Activated CD4-positive, alpha-beta memory T cell treated with anti-CD3 and anti-CD28 coated beads, Interleukin-2, amount 10 ng/mL, durations not matched to agents 7 days and 5 days (primary cell): ENCODE measurements at regions not wholly inside any gene's neighbourhood (a gene's known extent, or its start where the extent isn't known, plus 50 kb on each side); places are given as distances from the start of the nearest gene placed in this dataset.
"Not testable (repeated sequence)": the region's sequence is repeated elsewhere in the genome, so short reads cannot be mapped to it uniquely, and the experiment has no call there.

Experiments
- CTCF ChIA-PET: fragments of 350-600 bp; sonication (Branson Sonifier 250); formaldehyde crosslinking; loops from one replicate; lab custom pipeline; 2021; ENCODE audit warnings: antibody characterized with exemption, inconsistent platforms; lab: Charles Lee
- POLR2A ChIA-PET: fragments of 350-600 bp; sonication (Branson Sonifier 250); formaldehyde crosslinking; loops from one replicate; lab custom pipeline; 2021; ENCODE audit warnings: antibody characterized with exemption; lab: Charles Lee
- DNase-seq: peaks from one replicate; pipeline ENCODE4 v3.0.0-alpha.2; 2020
- H3K27ac Mint-ChIP-seq: one replicate; pipeline ENCODE4 v1.8.0; 2021; ENCODE audit warnings: mild to moderate bottlenecking, mixed read lengths
- H3K27me3 Mint-ChIP-seq: one replicate; pipeline ENCODE4 v1.8.0; 2021; ENCODE audit warnings: mixed read lengths
- H3K36me3 Mint-ChIP-seq: one replicate; pipeline ENCODE4 v1.8.0; 2021; ENCODE audit warnings: low read depth, mixed read lengths
- H3K4me1 Mint-ChIP-seq: one replicate; pipeline ENCODE4 v1.8.0; 2021; ENCODE audit warnings: mixed read lengths
- H3K4me3 Mint-ChIP-seq: one replicate; pipeline ENCODE4 v1.8.0; 2021; ENCODE audit warnings: mild to moderate bottlenecking, mixed read lengths
- H3K9me3 Mint-ChIP-seq: one replicate; pipeline ENCODE4 v1.8.0; 2021; ENCODE audit warnings: mixed read lengths

DNA sequence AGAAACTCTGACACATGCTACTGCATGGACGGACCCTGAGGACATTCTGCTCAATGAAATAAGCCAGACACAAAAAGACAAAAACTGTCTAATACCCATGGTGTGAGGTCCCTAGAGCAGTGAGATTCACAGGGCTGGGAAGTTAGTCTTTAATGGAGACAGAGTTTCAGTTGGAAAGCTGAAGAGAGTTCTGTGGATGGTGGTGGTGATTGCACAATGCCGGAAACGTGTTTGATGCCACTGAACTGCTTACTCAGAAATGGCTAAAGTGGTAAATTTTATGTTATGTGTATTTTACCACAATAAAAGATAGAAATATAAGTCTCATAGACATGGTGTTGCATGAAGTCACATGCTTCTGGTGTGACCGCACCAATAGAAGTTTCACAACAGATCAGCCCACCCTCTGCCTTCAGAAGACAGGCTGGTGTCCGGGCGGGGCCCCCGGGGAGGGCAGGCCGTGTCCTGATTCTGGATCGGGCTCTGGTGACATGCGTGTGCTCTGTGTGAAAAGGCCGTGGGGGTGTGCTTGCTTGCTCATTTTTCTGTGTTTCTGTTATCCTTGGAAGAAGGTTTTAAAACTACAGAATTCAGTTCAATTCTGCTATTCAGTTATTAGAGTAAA lies 108.5 kb upstream of the ZNF469 start:
- H3K27ac Mint-ChIP-seq, DNase-seq, POLR2A ChIA-PET, H3K4me3 Mint-ChIP-seq, H3K4me1 Mint-ChIP-seq, CTCF ChIA-PET, H3K27me3 Mint-ChIP-seq, H3K36me3 Mint-ChIP-seq: not testable (repeated sequence)
- H3K9me3 Mint-ChIP-seq, result peaks cover 10% of the 10 kb centered on the region

DNA sequence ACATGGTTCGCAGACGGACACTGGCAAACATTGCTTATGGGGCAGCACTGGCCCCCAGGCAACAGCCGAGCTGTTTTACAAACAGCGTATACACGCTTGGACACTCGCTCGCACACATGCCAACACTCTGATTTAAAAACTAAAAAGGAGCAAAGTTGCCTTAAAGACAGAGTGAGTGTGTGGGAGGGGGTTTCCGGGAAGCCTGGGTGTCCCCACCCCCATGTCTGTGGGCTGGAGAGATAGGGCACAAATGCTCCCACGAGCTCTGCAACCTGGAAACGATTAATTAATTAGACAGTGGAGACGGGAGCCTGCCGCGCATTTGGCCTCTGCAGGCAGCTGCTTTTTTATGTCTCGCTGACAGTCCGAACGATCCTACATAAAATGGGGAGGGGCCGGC lies 107.9 kb upstream of the ZNF469 start:
- Mint-ChIP-seq H3K27ac (no peak overlapping the region), H3K36me3 (no peaks in the 10 kb centered on the region), H3K9me3 (peaks cover 10% of the 10 kb centered on the region), H3K27me3 (no peaks in the 10 kb centered on the region), H3K4me3 (no peak overlapping the region), H3K4me1 (no peaks in the 10 kb centered on the region)
- no peak for DNase-seq
- CTCF ChIA-PET, result no interaction called here
- POLR2A ChIA-PET, result no interaction called here

DNA sequence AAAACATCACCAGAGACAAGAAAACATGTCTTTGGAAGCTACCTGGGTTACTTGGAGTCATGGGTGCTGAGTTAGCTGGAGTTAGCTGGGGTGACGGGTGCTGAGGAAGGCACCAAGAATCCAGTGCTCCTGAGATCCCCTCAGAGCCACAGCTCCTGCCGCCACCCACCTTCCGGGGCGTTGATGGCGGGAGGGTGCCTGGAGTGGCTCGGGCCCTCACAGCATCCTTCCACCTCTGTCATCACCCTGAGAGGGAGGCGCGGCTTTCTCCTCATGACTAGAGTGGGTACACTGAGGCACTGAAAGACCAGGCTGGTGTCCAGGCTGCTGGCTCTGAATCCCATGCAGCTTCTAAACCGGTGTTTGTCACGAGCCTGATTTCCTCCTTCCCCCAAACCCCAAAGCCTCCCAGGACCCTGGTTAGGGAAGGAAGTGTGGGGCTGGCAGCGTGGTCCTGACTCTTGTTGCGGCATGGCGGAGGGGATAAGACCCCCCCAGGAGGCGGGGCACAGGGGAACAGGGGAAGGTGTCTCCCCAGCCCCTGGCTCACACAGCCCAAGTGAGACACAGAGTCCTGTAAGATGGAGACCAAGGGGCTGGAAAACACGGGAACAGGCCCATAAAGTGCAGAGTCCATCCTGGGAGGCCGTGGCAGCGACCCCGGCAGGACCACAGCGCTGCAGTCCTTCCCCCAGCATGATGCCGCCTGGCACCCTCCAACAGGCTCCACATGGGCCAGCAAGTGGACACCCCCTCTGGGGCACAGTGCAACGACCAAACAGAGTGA lies 107.2 kb upstream of the ZNF469 start:
- DNase-seq, H3K36me3 Mint-ChIP-seq, POLR2A ChIA-PET, H3K4me3 Mint-ChIP-seq, CTCF ChIA-PET, H3K4me1 Mint-ChIP-seq, H3K27ac Mint-ChIP-seq, H3K27me3 Mint-ChIP-seq: not testable (repeated sequence)
- H3K9me3 Mint-ChIP-seq, result peaks cover 10% of the 10 kb centered on the region

DNA sequence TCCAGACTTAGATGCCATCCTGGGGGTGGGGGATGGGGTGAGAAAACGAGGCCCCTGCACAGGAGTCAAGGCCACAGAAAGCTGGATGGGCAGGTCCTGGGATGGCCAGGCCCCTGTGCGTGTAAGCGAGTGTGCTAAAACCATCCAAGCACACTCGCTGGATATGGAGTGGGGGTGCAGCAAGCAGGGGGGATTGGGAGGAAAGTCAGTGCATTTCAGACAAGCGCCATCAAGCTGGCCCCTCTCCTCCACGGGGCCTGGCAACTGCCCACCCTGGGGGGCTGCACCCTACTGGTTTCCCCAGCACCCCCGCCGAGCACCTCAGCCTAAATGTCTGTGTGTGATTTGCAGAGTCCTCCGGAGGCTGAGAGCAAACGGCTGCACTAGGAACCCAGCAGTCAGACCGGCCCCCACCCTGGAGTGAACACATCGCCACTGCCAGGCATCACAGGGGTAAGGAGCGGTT lies 106.6 kb upstream of the ZNF469 start:
- H3K9me3 Mint-ChIP-seq, result peaks cover 10% of the 10 kb centered on the region
- H3K27ac Mint-ChIP-seq, H3K27me3 Mint-ChIP-seq, H3K4me1 Mint-ChIP-seq, CTCF ChIA-PET, H3K36me3 Mint-ChIP-seq, POLR2A ChIA-PET, DNase-seq, H3K4me3 Mint-ChIP-seq: not testable (repeated sequence)

DNA sequence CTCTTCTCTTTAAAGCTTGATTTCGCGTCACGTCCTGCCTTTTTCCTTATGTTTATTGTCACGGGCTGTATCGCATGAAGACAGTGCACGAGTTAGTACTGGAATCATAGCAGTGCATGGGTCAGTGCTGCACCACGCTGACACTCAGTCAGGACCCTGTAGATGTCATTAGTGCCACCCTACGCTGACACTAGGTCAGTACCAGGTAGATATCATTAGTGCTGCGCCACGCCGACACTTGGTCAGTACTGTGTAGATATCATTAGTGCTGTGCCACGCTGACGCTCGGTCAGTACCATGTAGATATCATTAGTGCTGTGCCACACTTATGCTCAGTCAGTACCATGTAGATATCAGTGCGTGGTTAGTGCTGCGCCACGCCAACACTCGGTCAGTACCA lies 106.2 kb upstream of the ZNF469 start:
- DNase-seq, result no peak
- Mint-ChIP-seq H3K36me3 (no peaks in the 10 kb centered on the region), H3K4me1 (no peaks in the 10 kb centered on the region), H3K9me3 (peaks cover 10% of the 10 kb centered on the region), H3K4me3 (no peak overlapping the region), H3K27ac (no peak overlapping the region), H3K27me3 (no peaks in the 10 kb centered on the region)
- POLR2A ChIA-PET, result no interaction called here
- CTCF ChIA-PET, result no interaction called here

DNA sequence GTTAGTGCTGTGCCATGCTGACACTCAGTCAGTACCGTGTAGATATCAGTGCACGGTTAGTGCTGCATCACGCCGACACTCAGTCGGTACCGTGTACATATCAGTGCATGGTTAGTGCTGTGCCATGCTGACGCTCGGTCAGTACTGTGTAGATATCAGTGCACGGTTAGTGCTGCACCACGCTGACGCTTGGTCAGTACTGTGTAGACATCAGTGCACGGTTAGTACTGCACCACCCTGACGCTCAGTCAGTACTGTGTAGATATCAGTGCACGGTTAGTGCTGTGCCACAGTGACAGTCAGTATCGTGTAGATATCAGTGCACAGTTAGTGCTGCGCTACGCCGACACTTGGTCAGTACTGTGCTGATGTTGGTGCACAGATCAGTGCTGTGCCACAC lies 102.8 kb upstream of the ZNF469 start:
- CTCF ChIA-PET, result no interaction called here

DNA sequence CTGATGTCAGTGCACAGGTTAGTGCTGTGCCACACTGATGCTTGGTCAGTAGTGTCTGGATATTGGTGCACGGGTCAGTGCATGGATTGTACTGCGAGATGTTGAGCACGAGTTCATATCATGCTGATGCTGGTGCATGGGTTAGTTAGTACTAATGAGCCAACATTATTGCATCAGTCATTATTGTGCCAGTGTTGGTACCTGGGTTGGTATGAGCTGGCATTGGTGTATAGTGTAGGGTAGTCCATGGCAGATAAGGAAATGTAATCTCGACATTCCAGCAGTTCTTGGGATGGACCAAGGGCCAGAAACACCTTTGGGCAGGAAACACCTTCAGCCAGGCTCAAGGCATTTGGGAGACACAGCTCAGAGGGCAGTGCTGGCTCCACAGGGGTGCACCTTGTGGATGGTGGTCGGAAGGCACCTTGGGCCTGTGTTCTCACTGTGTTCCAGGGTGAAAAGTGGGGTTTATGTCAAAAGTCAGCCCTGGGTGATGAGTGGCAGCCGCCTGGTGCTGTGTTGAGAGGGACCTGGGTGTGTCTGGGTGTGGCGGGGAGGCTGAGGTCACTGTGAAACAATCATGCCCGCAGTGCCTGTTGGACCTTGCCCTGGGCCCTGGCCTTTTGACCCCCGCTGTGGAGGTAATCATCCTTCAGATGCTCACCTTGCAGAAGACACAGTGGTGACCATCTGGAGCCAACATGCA lies 100.7 kb upstream of the ZNF469 start:
- Mint-ChIP-seq H3K36me3 (no peaks in the 10 kb centered on the region), H3K4me3 (no peak overlapping the region), H3K9me3 (peaks cover 7% of the 10 kb centered on the region), H3K27ac (no peak overlapping the region), H3K27me3 (no peaks in the 10 kb centered on the region), H3K4me1 (no peaks in the 10 kb centered on the region)
- ChIA-PET POLR2A (no interaction called here), CTCF (interaction anchor here (0.5 kb wide), 1 partner anchor 277 kb away, joined by 3 read pairs; no protein-coding TSS in a partner anchor)
- DNase-seq, result no peak

More for the DNA sequence above, 102.8 kb upstream of the ZNF469 start:
- DNase-seq, result no peak
- Mint-ChIP-seq H3K9me3 (peaks cover 10% of the 10 kb centered on the region), H3K27ac (no peak overlapping the region), H3K4me1 (no peaks in the 10 kb centered on the region), H3K27me3 (no peaks in the 10 kb centered on the region), H3K4me3 (no peak overlapping the region), H3K36me3 (no peaks in the 10 kb centered on the region)
- POLR2A ChIA-PET, result no interaction called here

DNA sequence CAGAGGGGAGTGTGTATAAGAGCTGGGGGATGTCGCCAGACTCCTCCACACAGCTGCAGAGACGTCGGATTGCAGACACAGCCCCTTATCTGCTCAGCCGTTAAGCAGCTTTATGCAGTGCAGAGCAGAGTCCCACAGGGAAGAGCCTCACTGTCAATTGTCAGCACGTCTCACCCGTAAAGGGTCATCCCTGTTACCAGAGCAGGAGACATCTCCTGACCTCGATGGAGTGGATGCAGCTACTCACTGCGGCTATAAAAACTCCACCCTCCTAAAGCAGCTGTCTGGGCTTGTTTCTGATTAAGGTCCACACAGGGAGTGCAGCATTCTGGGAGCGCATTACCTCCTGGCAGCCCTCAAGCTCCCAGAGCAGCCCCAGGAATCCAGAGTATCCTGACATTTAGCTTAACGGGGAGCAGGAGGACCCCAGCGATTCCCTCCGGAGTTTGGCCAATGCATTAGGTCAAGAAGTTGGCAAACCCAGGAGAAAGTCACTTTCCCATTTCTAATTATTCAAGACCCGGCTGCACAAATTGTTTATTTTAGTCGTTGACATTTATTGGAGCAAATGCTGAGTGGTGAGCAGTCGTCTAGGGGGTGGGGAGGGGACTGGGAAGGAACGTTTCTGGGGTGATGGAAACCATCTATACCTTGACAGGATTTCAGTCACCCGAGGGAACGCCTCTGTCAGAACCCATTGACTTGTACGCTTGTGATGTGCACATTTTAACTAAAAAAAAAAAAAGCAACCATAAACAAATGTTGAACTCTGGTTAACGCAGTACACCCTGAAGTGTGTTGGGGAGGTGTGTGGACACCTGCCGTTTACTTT lies 100.0 kb upstream of the ZNF469 start:
- Mint-ChIP-seq H3K9me3 (peaks cover 7% of the 10 kb centered on the region), H3K4me3 (no peak overlapping the region), H3K27me3 (no peaks in the 10 kb centered on the region), H3K27ac (no peak overlapping the region), H3K36me3 (peaks cover 3% of the 10 kb centered on the region), H3K4me1 (no peaks in the 10 kb centered on the region)
- CTCF ChIA-PET, result interaction anchor here (0.5 kb wide), 1 partner anchor 276 kb away, joined by 3 read pairs; no protein-coding TSS in a partner anchor
- POLR2A ChIA-PET, result no interaction called here
- no peak for DNase-seq

DNA sequence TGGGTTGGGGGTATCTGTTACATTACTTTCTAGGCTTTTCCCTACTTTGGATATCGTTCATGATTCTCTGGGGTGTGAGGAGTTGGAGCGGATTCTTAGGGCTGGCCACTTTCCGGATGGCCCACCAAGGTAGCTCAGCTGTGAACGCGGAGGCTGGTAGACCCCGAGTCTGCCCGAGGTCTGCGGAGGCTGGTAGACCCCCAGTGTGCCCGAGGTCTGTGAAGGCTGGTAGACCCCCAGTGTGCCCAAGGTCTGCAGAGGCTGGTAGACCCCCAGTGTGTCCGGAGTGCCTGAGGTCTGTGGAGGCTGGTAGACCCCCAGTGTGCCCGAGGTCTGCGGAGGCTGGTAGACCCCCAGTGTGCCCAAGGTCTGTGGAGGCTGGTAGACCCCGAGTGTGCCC lies 99.2 kb upstream of the ZNF469 start:
- Mint-ChIP-seq H3K4me3 (no peak overlapping the region), H3K27ac (no peak overlapping the region), H3K9me3 (peaks cover 6% of the 10 kb centered on the region), H3K36me3 (peaks cover 3% of the 10 kb centered on the region), H3K27me3 (no peaks in the 10 kb centered on the region), H3K4me1 (no peaks in the 10 kb centered on the region)
- DNase-seq, result no peak
- POLR2A ChIA-PET, result no interaction called here
- CTCF ChIA-PET, result no interaction called here

DNA sequence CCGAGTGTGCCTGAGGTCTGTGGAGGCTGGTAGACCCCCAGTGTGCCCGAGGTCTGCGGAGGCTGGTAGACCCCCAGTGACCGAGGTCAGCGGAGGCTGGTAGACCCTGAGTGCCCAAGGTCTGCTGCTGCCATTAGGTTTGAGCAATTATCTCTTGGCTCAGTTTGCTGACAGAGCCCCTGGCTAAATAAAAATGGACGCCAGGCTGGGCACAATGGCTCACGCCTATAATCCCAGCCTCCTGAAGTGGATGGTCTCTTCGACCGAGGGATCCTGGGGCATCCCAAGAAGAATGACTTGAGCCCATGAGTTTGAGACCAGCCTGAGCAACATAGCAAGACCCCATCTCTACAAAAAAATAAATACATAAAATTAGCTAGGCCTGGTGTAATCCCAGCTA lies 98.7 kb upstream of the ZNF469 start:
- ChIA-PET CTCF (no interaction called here), POLR2A (no interaction called here)
- H3K4me1 Mint-ChIP-seq, result no peaks in the 10 kb centered on the region
- H3K27ac Mint-ChIP-seq, result no peak overlapping the region
- H3K4me3 Mint-ChIP-seq, result no peak overlapping the region
- H3K36me3 Mint-ChIP-seq, result peaks cover 3% of the 10 kb centered on the region
- H3K9me3 Mint-ChIP-seq, result peaks cover 4% of the 10 kb centered on the region
- H3K27me3 Mint-ChIP-seq, result no peaks in the 10 kb centered on the region
- no peak for DNase-seq

DNA sequence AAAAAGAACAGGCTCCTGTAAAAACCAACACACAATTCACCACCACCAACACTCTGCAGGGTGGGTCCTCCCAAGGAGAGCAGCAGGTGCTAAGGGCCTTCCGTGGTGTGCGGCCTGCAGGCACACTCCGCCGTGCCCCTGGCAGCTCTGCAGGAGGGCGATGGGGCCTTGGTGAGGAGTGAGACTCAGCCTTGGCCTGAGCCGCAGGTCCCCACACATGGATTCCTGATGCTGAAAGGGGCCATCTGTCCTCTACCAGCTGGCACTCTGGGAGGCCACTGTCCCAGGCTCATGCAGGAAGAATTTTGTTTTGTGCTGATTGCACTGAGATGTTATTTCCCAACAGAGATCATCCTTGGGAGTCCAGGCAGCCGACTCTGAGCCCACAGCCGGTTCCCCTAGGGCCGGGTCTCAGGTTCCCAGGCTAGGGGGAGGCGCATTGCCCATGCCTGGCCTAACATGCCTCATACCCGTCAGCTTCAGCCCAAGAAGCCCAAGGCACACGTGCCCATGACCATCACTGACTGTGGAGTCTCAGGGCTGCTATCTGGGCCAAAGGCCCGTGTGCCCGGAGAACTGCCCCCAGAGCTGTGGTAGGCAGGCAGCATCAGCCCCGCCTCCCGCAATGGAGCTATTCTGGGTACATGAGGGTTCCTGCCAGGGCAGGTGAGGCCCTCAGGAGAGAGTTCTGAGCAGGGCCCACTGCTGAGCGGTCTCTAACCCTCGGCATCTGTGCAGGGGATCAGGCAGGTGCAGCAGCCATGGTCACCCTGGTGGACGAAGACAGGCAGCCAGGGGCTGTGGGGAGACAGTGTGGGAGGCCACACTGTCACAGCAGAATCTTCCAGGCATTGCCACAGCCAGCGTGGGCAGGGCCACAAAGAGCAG lies 97.9 kb upstream of the ZNF469 start:
- Mint-ChIP-seq H3K36me3 (peaks cover 3% of the 10 kb centered on the region), H3K27ac (no peak overlapping the region), H3K9me3 (peaks cover 4% of the 10 kb centered on the region), H3K27me3 (no peaks in the 10 kb centered on the region), H3K4me3 (no peak overlapping the region), H3K4me1 (no peaks in the 10 kb centered on the region)
- POLR2A ChIA-PET, result no interaction called here
- CTCF ChIA-PET, result no interaction called here
- DNase-seq, result no peak

DNA sequence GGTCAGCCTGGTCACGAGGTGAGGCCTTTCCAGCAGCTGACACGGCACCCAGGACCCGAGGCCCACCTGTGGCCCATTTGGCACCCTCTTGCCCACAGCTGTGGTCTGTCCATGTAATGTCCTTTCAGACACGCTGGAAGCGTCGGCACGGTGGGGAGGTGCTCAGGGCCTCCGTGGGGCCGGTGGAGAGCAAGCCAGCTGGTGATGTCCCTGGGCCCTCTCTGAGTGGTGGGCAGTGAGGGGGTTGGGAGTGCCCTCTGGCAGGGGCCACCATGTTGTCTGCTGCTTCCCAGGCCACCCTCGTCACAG lies 97.3 kb upstream of the ZNF469 start:
- Mint-ChIP-seq H3K9me3 (peaks cover 6% of the 10 kb centered on the region), H3K4me3 (no peak overlapping the region), H3K36me3 (peaks cover 3% of the 10 kb centered on the region), H3K4me1 (no peaks in the 10 kb centered on the region), H3K27ac (no peak overlapping the region), H3K27me3 (no peaks in the 10 kb centered on the region)
- ChIA-PET POLR2A (no interaction called here), CTCF (no interaction called here)
- DNase-seq, result no peak
